Subcutaneous abdominal adipose tissue (tissue), 5 donors: ENCODE measurements at regions not wholly inside any gene's neighbourhood (a gene's known extent, or its start where the extent isn't known, plus 50 kb on each side); places are given as distances from the start of the nearest gene placed in this dataset.

Experiments used
- H3K27ac ChIP-seq: one replicate; pipeline ENCODE4 v1.7.0; 2013; ENCODE audit warnings: low read depth, mild to moderate bottlenecking, inconsistent platforms, low read length, moderate library complexity
- H3K27me3 ChIP-seq, 5 donors: one replicate each; pipeline ENCODE4 v1.7.0; 2013; ENCODE audit warnings: low read length in 5 of 5, inconsistent platforms in 1 of 5; ENCODE audit not compliant: control insufficient read depth in 5 of 5, insufficient read depth in 4 of 5
- H3K36me3 ChIP-seq, 5 donors: one replicate each; pipeline ENCODE4 v1.7.0; 2013; ENCODE audit warnings: low read length in 5 of 5; ENCODE audit not compliant: control insufficient read depth in 5 of 5, insufficient read depth in 5 of 5
- H3K4me1 ChIP-seq, 5 donors: one replicate each; pipeline ENCODE4 v1.7.0; 2013; ENCODE audit warnings: low read length in 5 of 5, mild to moderate bottlenecking in 3 of 5, moderate library complexity in 1 of 5; ENCODE audit not compliant: control insufficient read depth in 5 of 5, insufficient read depth in 5 of 5
- H3K4me3 ChIP-seq, 5 donors: one replicate each; pipeline ENCODE4 v1.7.0; 2013; ENCODE audit warnings: low read length in 5 of 5, low read depth in 1 of 5
- H3K9ac ChIP-seq, 5 donors: one replicate each; pipeline ENCODE4 v1.7.0; 2013; ENCODE audit warnings: low read length in 5 of 5, mild to moderate bottlenecking in 4 of 5, moderate library complexity in 3 of 5
- H3K9me3 ChIP-seq, 5 donors: one replicate each; pipeline ENCODE4 v1.7.0; 2013; ENCODE audit warnings: low read length in 5 of 5; ENCODE audit not compliant: control insufficient read depth in 5 of 5
- donor health status: healthy.
- donor health status: healthy.
- donor health status: healthy.
- donor health status: healthy.
- donor health status: healthy.

DNA sequence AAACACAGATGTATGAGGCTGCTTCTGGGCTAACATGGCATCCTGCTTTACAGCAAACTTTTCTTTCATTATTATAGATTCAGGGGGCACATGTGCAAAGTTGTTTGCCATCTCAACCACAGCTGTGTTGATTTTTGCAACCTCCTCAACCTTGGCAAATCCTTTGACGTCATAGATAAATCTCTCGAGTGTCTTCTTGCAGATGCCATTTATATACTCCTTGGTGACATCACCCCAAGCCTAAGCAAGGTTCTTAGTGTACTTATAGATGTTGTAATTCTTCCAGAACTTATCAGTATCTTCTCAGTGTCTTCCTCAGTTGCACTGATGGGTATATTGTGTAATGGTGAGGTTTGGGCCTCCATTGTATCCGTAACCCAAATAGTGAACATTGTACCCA is 135.4 kb upstream of the RPH3A start:
- no peaks in the 10 kb centered on the region for H3K36me3 ChIP-seq
- no peaks in the 10 kb centered on the region for H3K4me1 ChIP-seq
- no peaks in the 10 kb centered on the region for H3K9me3 ChIP-seq
- H3K9ac ChIP-seq: no peak overlapping the region
- no peak overlapping the region for H3K27ac ChIP-seq
- peaks cover 0 to 13% (median 2%) of the 10 kb centered on the region in 5 donors for H3K27me3 ChIP-seq
- H3K4me3 ChIP-seq: no peak overlapping the region

DNA sequence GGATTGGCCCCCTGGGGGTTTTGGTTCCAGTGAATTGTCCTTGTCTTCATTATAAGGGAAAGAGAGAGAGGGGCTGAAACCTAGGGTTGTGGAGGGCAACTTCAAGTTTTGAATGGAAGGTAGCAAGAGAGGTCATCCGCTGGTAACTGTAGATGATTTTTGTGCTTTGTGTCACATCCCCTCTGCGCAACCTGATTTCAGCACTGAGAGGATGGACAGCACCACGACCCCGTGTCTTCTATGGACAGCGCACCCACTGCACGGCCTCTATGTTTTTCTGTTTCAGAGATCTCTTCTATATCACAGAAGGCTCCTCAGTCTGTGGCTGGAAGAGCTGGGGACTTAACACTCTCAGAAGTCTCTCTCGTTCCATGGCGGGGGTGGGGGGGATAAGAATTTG is 127.0 kb upstream of the RPH3A start:
- Histone ChIP-seq H3K27me3 (peaks cover 0 to 10% (median 4%) of the 10 kb centered on the region in 5 donors), H3K4me3 (no peak overlapping the region), H3K27ac (no peak overlapping the region), H3K9ac (no peak overlapping the region), H3K4me1 (no peaks in the 10 kb centered on the region), H3K36me3 (no peaks in the 10 kb centered on the region), H3K9me3 (no peaks in the 10 kb centered on the region)

DNA sequence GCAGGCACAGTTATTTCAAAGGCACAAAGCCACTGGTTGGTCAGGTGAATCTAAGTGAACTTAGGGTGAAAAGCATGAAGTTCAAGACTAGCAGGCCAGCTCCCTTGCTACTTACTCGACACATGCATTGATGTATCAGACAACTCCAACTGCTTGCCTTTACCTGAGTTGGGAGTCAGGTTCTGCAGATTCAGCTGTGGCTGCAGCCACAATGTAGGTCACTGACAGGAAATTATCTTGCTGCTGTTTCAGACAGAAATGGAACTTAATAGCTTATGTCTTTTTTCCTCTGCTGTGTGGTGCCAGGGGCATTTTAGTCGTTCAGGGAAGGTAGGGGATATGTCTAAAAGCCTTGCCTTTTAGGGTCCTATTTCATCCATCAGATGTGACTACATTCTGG is 125.6 kb upstream of the RPH3A start:
- H3K9me3 ChIP-seq: no peaks in the 10 kb centered on the region
- H3K27ac ChIP-seq: no peak overlapping the region
- H3K4me3 ChIP-seq: no peak overlapping the region
- no peaks in the 10 kb centered on the region for H3K36me3 ChIP-seq
- peaks cover 0 to 4% (median 0%) of the 10 kb centered on the region in 5 donors for H3K27me3 ChIP-seq
- H3K4me1 ChIP-seq: no peaks in the 10 kb centered on the region
- H3K9ac ChIP-seq: no peak overlapping the region

DNA sequence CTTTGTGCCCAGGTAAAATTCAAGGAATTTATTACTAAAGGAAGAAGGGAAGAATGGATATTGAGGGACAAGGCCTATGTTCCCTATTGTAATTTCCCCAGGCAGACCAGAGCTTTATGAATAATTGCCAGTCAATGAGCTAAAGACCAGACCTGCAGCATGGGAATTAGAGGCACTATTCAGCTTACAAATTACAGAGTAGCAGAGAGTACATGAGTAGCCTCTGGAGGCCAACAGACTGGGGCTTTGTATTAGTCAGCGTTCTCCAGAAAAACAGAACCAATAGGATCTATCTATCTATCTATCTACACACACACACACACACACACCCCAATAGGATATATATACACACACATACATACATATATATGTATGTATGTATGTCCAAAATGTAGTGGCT is 120.0 kb upstream of the RPH3A start:
- Histone ChIP-seq H3K4me3 (no peak overlapping the region), H3K27me3 (no peaks in the 10 kb centered on the region), H3K4me1 (peaks cover 0 to 14% (median 9%) of the 10 kb centered on the region in 5 donors), H3K36me3 (no peaks in the 10 kb centered on the region), H3K9me3 (no peaks in the 10 kb centered on the region), H3K27ac (no peak overlapping the region), H3K9ac (no peak overlapping the region)

DNA sequence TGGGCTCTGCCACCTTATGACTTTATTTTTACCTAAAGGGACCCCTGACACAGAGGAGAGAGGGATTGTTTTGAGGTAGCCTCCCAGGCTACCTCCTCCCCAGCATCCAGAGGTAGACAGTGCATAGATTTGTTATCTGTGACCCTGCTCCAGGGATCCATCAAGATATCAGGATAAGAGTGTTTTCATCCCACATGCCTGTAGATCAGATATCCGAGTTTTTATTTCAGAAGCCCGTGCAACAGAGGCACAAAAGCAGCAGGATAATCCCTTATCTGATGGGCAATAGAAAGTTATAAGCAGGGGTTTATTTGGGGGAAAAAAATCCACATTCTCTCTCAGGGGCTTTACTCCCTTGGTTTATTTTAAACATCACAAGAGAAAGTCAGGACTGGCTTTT is 117.0 kb upstream of the RPH3A start:
- Histone ChIP-seq H3K9ac (no peak overlapping the region), H3K36me3 (no peaks in the 10 kb centered on the region), H3K27me3 (no peaks in the 10 kb centered on the region)

DNA sequence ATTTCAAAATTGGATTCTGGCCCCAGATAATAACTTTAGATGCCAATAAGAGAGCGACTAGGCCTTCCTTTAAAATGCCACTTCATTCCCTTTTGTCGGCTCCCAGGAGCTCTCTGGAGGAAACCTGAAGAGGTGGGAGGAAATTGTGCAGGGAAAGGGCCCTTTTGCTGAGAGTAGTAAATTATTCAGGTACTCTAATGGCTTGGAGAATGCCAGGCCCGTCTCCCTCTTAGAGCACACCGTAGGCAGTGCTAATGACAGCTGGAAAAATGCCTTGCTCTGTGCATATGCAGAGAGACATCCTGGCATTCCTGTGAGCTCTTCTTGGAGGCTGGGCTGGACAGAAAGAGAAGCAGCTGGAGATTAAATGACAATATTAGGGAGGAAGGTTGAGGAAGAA is 115.0 kb upstream of the RPH3A start:
- Histone ChIP-seq H3K27me3 (peaks cover 0 to 4% (median 0%) of the 10 kb centered on the region in 5 donors), H3K9ac (no peak overlapping the region), H3K27ac (no peak overlapping the region), H3K36me3 (no peaks in the 10 kb centered on the region), H3K9me3 (no peaks in the 10 kb centered on the region), H3K4me3 (no peak overlapping the region), H3K4me1 (peaks cover 0 to 17% (median 12%) of the 10 kb centered on the region in 5 donors)

More for the DNA sequence above, 117.0 kb upstream of the RPH3A start:
- peaks cover 0 to 17% (median 12%) of the 10 kb centered on the region in 5 donors for H3K4me1 ChIP-seq
- no peak overlapping the region for H3K4me3 ChIP-seq
- no peak overlapping the region for H3K27ac ChIP-seq
- H3K9me3 ChIP-seq: no peaks in the 10 kb centered on the region

DNA sequence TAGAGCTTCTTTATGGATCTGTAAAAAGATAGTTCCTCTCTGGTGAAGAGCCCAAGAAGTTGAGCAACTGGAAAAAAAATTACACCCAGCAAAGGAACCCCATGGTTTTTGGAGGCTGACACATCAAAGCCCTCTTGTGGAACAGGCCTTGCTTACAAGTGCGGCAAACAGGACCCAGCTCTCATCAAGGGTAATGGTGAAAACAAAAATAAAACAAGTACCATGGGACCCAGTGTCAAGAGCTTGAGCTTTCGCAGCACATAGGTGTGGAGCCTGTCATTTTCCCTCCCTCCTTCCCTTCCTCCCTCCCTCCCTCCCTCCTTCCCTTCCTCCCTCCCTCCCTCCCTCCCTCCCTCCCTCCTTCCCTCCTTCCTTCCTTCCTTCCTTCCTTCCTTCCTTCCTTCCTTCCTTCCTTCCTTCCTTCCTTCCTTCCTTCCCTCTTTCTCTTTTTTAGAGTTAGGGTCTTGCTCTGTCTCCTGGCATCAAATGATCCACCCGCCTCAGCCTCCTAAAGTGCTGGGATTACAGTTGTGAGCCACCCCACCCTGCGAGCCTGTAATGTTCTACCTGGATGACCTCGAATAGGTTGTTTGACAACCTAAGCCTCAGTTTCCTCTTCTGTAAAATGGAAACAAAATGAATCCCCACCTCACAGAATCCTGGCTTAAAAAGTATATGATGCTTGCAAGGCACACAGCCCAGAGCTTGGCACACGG is 114.3 kb upstream of the RPH3A start:
- Histone ChIP-seq H3K27ac (no peak overlapping the region), H3K27me3 (peaks cover 0 to 4% (median 0%) of the 10 kb centered on the region in 5 donors), H3K36me3 (no peaks in the 10 kb centered on the region), H3K4me3 (no peak overlapping the region), H3K9ac (no peak overlapping the region), H3K9me3 (no peaks in the 10 kb centered on the region), H3K4me1 (peaks cover 0 to 17% (median 12%) of the 10 kb centered on the region in 5 donors)

DNA sequence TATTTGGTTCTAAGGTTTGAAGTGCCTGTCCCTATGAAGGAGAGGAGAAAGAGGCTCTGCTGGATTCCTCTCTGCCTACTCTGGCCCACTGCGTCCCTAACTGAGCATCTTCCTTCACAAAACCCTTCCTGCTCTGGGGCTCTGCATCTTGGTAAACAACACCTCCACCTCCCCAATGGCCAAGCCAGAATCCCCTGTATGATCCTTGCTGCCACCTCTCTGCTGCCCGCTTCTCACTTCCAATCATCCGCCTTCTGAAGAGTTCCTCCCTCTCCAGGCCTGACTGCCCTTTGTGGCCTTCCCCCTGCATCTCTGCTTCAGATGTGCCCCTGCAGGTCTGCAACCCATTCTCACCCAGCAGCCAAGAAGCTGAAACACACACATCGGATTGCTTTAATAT is 110.6 kb upstream of the RPH3A start:
- Histone ChIP-seq H3K9ac (no peak overlapping the region), H3K4me1 (peaks cover 0 to 11% (median 9%) of the 10 kb centered on the region in 5 donors), H3K27me3 (peaks cover 0 to 8% (median 0%) of the 10 kb centered on the region in 5 donors), H3K9me3 (no peaks in the 10 kb centered on the region), H3K27ac (no peak overlapping the region), H3K4me3 (no peak overlapping the region), H3K36me3 (no peaks in the 10 kb centered on the region)

DNA sequence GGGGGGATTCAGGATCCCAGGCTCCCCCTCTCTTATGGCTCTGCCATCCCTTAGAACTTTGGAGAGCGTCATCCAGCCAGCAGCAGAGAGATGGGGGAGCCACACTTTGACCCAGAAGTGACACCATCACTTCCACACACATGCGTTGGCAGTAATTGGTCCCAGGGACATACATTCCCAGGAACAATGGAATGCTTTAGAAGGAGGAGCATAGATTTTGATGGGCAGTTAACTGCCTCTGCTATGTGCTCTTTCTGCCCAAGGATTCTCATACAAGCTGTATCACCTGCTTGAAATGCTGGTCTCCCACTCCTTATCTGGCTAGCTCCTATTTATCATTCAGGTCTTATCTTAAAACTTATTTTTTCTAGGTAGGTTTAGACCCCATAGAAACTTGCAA is 109.0 kb upstream of the RPH3A start:
- H3K4me1 ChIP-seq: no peaks in the 10 kb centered on the region
- no peaks in the 10 kb centered on the region for H3K36me3 ChIP-seq
- H3K9ac ChIP-seq: no peak overlapping the region
- H3K4me3 ChIP-seq: no peak overlapping the region
- no peak overlapping the region for H3K27ac ChIP-seq
- H3K9me3 ChIP-seq: no peaks in the 10 kb centered on the region
- H3K27me3 ChIP-seq: peaks cover 0 to 8% (median 0%) of the 10 kb centered on the region in 5 donors

DNA sequence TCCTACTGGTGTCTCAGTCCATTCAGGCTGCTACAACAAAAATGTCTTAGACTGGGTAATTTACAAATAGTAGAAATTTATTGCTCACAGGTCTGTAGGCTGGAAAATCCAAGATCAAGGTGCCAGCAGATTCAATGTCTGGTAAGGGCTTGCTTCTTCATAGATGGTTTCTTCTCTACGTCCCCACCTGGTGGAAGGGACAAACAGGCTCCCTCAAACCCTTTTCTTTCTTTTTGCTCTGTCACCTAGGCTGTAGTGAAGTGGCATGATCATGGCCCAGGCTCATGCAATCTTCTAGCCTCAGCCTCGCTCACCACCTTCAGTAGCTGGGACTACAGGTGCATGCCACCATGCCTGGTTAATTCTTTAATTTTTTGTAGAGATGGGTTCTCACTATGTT is 106.8 kb upstream of the RPH3A start:
- Histone ChIP-seq H3K27ac (no peak overlapping the region), H3K9me3 (no peaks in the 10 kb centered on the region), H3K4me3 (no peak overlapping the region), H3K9ac (no peak overlapping the region), H3K4me1 (no peaks in the 10 kb centered on the region), H3K36me3 (no peaks in the 10 kb centered on the region), H3K27me3 (peaks cover 0 to 8% (median 0%) of the 10 kb centered on the region in 5 donors)
